ENCODE measurements at regions not wholly inside any gene's neighbourhood (a gene's known extent, or its start where the extent isn't known, plus 50 kb on each side); places are given as distances from the start of the nearest gene placed in this dataset.
A peak's percentile ranks its signal among the peaks of the same experiment; 100 is the strongest.

- no peak for TF ChIP-seq CTCF (IDR thresholded peaks at IDR 0.05; ENCODE audit: extremely low read depth, missing control alignments)
- peak; percentile 35 for DNase-seq (ENCODE audit: low spot score)
These were observed 55.8 kb upstream of the SHC3 start for GRCh38 chr9:89234205-89235067.

DNA sequence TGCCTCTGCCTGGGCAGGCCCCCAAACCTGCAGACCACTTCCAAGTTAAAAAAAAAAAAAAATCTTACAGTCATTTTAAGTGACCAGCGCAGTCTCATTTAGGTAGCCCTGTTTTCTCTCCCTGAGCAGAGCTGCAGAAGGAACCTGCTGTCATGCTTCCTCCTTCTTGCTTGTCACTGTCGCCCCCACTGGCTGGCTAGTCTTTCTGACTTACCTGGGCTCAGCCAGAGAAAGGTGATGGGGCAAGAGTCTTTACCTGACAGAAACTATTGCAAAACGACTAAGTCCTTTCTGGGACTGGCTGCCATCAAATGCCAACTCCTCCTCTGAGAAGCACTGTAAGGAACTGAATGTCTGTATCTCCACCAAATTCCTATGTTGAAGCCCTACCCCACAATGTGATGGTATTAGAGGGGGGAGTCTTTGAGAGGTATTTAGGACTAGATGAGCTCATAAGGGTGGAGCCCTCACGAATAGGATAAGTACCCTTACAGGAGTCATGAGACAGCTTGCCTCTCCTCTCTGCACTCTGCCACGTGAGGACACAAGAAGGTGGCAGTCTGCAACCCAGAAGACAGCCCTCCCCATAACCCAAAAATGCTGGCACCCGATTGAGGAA, 58.4 kb upstream of the SHC3 start:
- TF ChIP-seq CTCF (IDR thresholded peaks at IDR 0.05; ENCODE audit: extremely low read depth, missing control alignments): no peak
- no peak for DNase-seq (ENCODE audit: low spot score)

DNA sequence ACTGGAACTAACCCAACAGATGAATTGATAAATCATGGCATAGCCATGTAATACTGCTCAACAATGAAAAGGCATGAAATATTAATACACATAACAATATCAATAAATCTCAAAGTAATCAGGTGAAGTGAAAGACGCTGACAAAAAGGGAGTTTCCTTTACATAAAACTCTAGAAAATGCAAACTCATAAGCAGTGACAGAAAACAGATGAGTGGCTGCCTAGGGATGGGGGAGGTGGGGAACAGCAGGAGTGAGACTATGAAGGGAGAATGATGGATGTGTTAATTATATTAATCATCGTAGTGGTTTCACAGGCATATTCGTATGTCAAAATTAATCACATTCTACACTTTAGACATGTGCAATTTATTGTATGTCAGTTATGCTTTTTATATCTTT, 59.8 kb upstream of the SHC3 start:
- no peak for TF ChIP-seq CTCF (IDR thresholded peaks at IDR 0.05; ENCODE audit: extremely low read depth, missing control alignments)
- no peak for DNase-seq (ENCODE audit: low spot score)

- no peak for DNase-seq (ENCODE audit: low spot score)
- no peak for TF ChIP-seq CTCF (IDR thresholded peaks at IDR 0.05; ENCODE audit: extremely low read depth, missing control alignments)
These were observed 64.9 kb upstream of the SHC3 start for GRCh38 chr9:89243296-89244061.

- no peak for DNase-seq (ENCODE audit: low spot score)
- TF ChIP-seq CTCF (IDR thresholded peaks at IDR 0.05; ENCODE audit: extremely low read depth, missing control alignments): no peak
These were observed 64.2 kb upstream of the CKS2 start for GRCh38 chr9:89246840-89247239.

DNA sequence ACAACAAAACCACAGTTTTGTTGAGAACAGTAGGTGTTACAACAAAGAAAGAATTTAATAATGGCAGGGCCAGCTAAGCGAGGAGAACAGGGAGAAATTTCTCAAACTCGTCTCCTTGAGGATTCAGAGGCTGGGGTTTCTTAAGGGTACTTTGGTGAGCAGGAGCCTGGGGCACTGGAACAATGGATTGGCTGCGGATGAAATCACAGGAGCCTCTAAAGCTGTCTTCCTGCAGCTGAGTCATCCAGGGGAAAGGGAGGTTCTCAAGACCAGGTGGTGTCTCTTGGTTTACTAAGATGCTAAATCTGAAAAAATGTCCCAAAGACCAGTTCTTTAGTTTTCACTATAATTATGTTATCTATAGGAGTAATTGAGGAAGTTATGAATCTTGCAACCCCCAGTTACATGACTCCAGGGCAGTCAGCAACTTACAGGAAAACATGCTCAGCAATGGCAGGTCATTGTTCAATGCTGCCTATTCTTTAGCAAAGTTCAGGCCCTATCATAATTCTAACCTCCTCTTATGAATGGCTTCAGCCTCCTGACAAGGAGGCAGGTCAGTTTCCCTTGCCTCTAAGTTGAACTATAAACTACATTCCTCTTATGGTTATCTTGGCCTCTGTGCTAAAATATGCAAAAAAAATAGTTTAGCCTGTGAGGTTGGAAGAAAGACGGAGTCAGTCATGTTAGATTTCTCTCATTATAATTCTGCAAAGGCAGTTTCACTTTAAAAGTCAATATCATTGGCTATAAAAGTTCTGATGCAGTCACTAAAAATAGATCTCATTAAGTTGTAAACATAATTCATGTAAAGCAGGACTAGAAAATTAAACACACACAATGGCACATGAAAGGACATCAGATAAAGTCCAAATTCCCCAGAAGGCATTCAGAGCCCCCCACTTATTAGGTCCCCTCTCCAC, 63.3 kb upstream of the CKS2 start:
- DNase-seq (ENCODE audit: low spot score): no peak

More for the DNA sequence above, 63.3 kb upstream of the CKS2 start:
- TF ChIP-seq CTCF (IDR thresholded peaks at IDR 0.05; ENCODE audit: extremely low read depth, missing control alignments): no peak

Data from GM20000 (cell line).